Panc1 (cell line): ENCODE measurements at regions not wholly inside any gene's neighbourhood (a gene's known extent, or its start where the extent isn't known, plus 50 kb on each side); places are given as distances from the start of the nearest gene placed in this dataset.

ENCODE experiments used
- CTCF ChIP-seq: fragments of 450-650 bp; IDR thresholded peaks from 2 replicates; pipeline ENCODE4 v1.5.1; 2017; ENCODE audit warnings: mild to moderate bottlenecking
- POLR2AphosphoS5 ChIP-seq: IDR thresholded peaks from 2 replicates; pipeline ENCODE4 v1.6.1; 2012; ENCODE audit warnings: mild to moderate bottlenecking, low read depth, low read length, moderate library complexity
- REST ChIP-seq, 2 experiments: IDR thresholded peaks; 2 replicates each; pipeline ENCODE4 v1.6.1; 2011 to 2012; ENCODE audit warnings: low read depth in 2 of 2, control low read depth in 1 of 2, low read length in 1 of 2, mild to moderate bottlenecking in 1 of 2, moderate library complexity in 1 of 2; ENCODE audit not compliant: insufficient read depth in 1 of 2

GRCh38 chr3:1552831-1553230 is 460.0 kb downstream of the CNTN6 start:
- TF ChIP-seq CTCF (no peak), POLR2AphosphoS5 (no peak), REST (IDR thresholded peaks at IDR 0.05; ENCODE audit: insufficient read depth in 1 of 2, low read depth in 2 of 2, low read length in 1 of 2) (no peak)
